ENCODE measurements at regions not wholly inside any gene's neighbourhood (a gene's known extent, or its start where the extent isn't known, plus 50 kb on each side); places are given as distances from the start of the nearest gene placed in this dataset.

GRCh38 chr3:46146548-46146947, 61.6 kb downstream of the CCR1 start:
- no peak for DNase-seq (ENCODE audit: low read depth in 4 of 4, low spot score in 1 of 4)

- DNase-seq (ENCODE audit: low read depth in 4 of 4, low spot score in 1 of 4), result no peak
Measured at GRCh38 chr3:46146021-46146420, 62.1 kb downstream of the CCR1 start.

- DNase-seq (ENCODE audit: low read depth in 4 of 4, low spot score in 1 of 4), result no peak
Measured at GRCh38 chr3:46145147-46145546, 63.0 kb downstream of the CCR1 start.

- DNase-seq (ENCODE audit: low read depth in 4 of 4, low spot score in 1 of 4), result no peak
Measured at GRCh38 chr3:46143951-46144473, 64.1 kb downstream of the CCR1 start.

GRCh38 chr3:46141813-46142212, 66.3 kb downstream of the CCR1 start:
- DNase-seq (ENCODE audit: low read depth in 4 of 4, low spot score in 1 of 4), result no peak

- no peak for DNase-seq (ENCODE audit: low read depth in 4 of 4, low spot score in 1 of 4)
Measured at GRCh38 chr3:46138581-46138980, 69.5 kb downstream of the CCR1 start.

- no peak for DNase-seq (ENCODE audit: low read depth in 4 of 4, low spot score in 1 of 4)
Measured at GRCh38 chr3:46135475-46135874, 72.6 kb downstream of the CCR1 start.

GRCh38 chr3:46133285-46133684, 74.8 kb downstream of the CCR1 start:
- DNase-seq (ENCODE audit: low read depth in 4 of 4, low spot score in 1 of 4), result no peak

- DNase-seq (ENCODE audit: low read depth in 4 of 4, low spot score in 1 of 4), result no peak
Measured at GRCh38 chr3:46132565-46132964, 75.5 kb downstream of the CCR1 start.

GRCh38 chr3:46131884-46132450, 76.1 kb downstream of the CCR1 start:
- no peak for DNase-seq (ENCODE audit: low read depth in 4 of 4, low spot score in 1 of 4)

- no peak for DNase-seq (ENCODE audit: low read depth in 4 of 4, low spot score in 1 of 4)
Measured at GRCh38 chr3:46130631-46131310, 77.3 kb downstream of the CCR1 start.

GRCh38 chr3:46129588-46130272, 78.4 kb downstream of the CCR1 start:
- no peak for DNase-seq (ENCODE audit: low read depth in 4 of 4, low spot score in 1 of 4)

GRCh38 chr3:46127503-46127902, 80.6 kb downstream of the CCR1 start:
- DNase-seq (ENCODE audit: low read depth in 4 of 4, low spot score in 1 of 4), result no peak

- no peak for DNase-seq (ENCODE audit: low read depth in 4 of 4, low spot score in 1 of 4)
Measured at GRCh38 chr3:46124216-46125177, 83.6 kb downstream of the CCR1 start.

- DNase-seq (ENCODE audit: low read depth in 4 of 4, low spot score in 1 of 4), result no peak
Measured at GRCh38 chr3:46123646-46124045, 84.5 kb downstream of the CCR1 start.

GRCh38 chr3:46122091-46122490, 86.0 kb downstream of the CCR1 start:
- DNase-seq (ENCODE audit: low read depth in 4 of 4, low spot score in 1 of 4), result no peak

- DNase-seq (ENCODE audit: low read depth in 4 of 4, low spot score in 1 of 4), result no peak
Measured at GRCh38 chr3:46120983-46121382, 87.1 kb downstream of the CCR1 start.

GRCh38 chr3:46119709-46120498, 88.2 kb downstream of the CCR1 start:
- DNase-seq (ENCODE audit: low read depth in 4 of 4, low spot score in 1 of 4), result no peak

- DNase-seq (ENCODE audit: low read depth in 4 of 4, low spot score in 1 of 4), result no peak
Measured at GRCh38 chr3:46119253-46119652, 88.9 kb downstream of the CCR1 start.

- no peak for DNase-seq (ENCODE audit: low read depth in 4 of 4, low spot score in 1 of 4)
Measured at GRCh38 chr3:46116996-46117395, 89.7 kb upstream of the XCR1 start.

All from stimulated activated CD4-positive, alpha-beta T cell treated with anti-CD3 and anti-CD28 coated beads, Interleukin-1b, Interleukin-23, amount 100 ng/mL, for 24 hours (primary cell).